ENCODE measurements at regions not wholly inside any gene's neighbourhood (a gene's known extent, or its start where the extent isn't known, plus 50 kb on each side); places are given as distances from the start of the nearest gene placed in this dataset.

DNA sequence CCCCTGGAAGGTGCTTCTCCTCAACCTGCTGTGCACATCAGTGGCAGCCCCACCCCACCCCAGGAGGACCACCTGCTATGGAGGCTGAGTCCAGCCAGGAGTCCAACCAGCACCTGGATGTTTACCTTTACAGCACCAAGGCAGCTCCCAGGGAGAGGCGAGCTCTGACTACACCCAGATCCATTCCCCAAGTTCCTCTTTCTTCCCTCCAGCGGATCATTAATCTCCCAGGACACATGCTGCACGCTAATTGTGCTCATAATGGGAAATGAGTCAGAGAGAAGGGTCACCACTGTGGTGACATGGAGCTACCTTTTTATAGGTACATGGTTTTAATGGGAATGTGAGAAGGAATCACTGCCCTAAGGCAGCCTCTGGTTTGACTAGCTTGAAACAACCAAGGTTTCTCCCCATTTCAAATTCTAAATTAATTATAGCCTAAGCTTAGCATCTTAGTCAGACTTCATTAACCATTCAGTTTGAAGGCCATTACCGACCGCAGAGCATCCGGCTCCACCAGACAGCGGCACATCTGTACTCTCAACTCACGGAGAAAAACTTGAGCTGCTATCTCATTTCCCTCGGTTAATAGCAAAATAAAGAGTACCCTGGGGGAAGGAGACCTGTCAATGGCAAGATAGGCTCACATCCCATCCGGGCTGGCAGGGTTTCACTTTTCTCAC, 173.1 kb upstream of the GALNT2 start:
- H4K20me1 ChIP-seq (ENCODE audit: control insufficient read depth, insufficient read depth, low read length, poor library complexity, severe bottlenecking), result no peaks in the 10 kb centered on the region
- no peak overlapping the region for H3K4me3 Mint-ChIP-seq
- POLR2A ChIA-PET, result no interaction called here
- H3K9ac ChIP-seq (ENCODE audit: low read length), result no peak overlapping the region
- no peak overlapping the region for H3K27ac ChIP-seq (ENCODE audit: low read length in 2 of 2)
- DNase-seq (no peak), ATAC-seq (ENCODE audit: low read depth) (no peak)
- H2AFZ ChIP-seq (ENCODE audit: insufficient read depth, low read depth, low read length, poor library complexity, severe bottlenecking), result no peak overlapping the region
- intact Hi-C loops (cut with micrococcal nuclease), result no loop called here
- no peak for TF ChIP-seq EZH2 (IDR thresholded peaks at IDR 0.05; ENCODE audit: borderline replicate concordance, insufficient read depth, low read depth, low read length, poor library complexity, severe bottlenecking)
- TF ChIP-seq, protein P1, sequence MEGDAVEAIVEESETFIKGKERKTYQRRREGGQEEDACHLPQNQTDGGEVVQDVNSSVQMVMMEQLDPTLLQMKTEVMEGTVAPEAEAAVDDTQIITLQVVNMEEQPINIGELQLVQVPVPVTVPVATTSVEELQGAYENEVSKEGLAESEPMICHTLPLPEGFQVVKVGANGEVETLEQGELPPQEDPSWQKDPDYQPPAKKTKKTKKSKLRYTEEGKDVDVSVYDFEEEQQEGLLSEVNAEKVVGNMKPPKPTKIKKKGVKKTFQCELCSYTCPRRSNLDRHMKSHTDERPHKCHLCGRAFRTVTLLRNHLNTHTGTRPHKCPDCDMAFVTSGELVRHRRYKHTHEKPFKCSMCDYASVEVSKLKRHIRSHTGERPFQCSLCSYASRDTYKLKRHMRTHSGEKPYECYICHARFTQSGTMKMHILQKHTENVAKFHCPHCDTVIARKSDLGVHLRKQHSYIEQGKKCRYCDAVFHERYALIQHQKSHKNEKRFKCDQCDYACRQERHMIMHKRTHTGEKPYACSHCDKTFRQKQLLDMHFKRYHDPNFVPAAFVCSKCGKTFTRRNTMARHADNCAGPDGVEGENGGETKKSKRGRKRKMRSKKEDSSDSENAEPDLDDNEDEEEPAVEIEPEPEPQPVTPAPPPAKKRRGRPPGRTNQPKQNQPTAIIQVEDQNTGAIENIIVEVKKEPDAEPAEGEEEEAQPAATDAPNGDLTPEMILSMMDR (IDR thresholded peaks at IDR 0.05), result no peak
- H3K27me3 ChIP-seq (replicated peaks in 1 of 4; ENCODE audit: control extremely low read depth in 1 of 4, control insufficient read depth in 3 of 4, insufficient read depth in 4 of 4, low read length in 3 of 4), result peaks cover 0 to 9% (median 0%) of the 10 kb centered on the region in 4 experiments
- H3K9me3 Mint-ChIP-seq (ENCODE audit: insufficient read depth), result no peaks in the 10 kb centered on the region
- H3K4me2 ChIP-seq (replicated peaks; ENCODE audit: low read depth, low read length, poor library complexity, severe bottlenecking), result no peak overlapping the region
- H3K27me3 Mint-ChIP-seq, result peaks cover 39% of the 10 kb centered on the region
- no peaks in the 10 kb centered on the region for H3K4me1 Mint-ChIP-seq
- no peaks in the 10 kb centered on the region for H3K79me2 ChIP-seq (ENCODE audit: control insufficient read depth, insufficient read depth, low read length)
- H3K4me1 ChIP-seq (ENCODE audit: control insufficient read depth in 2 of 2, insufficient read depth in 2 of 2, low read length in 2 of 2), result no peaks in the 10 kb centered on the region
- WGBS (ENCODE audit: insufficient coverage), result 90% methylated on average over 7 of the region's 10 CpGs
- no peaks in the 10 kb centered on the region for H3K9me3 ChIP-seq (ENCODE audit: control extremely low read depth in 1 of 3, control insufficient read depth in 2 of 3, insufficient read depth in 1 of 3, low read length in 2 of 3)
- no peak overlapping the region for H3K4me3 ChIP-seq (ENCODE audit: control extremely low read depth in 1 of 5, extremely low read depth in 1 of 5, insufficient read depth in 1 of 5, low read depth in 2 of 5, low read length in 4 of 5)
- H3K36me3 ChIP-seq (replicated peaks in 1 of 2; ENCODE audit: control extremely low read depth in 1 of 2, control insufficient read depth in 1 of 2, extremely low read depth in 1 of 2, insufficient read depth in 2 of 2, low read length in 1 of 2), result no peaks in the 10 kb centered on the region
- no peak overlapping the region for H3K27ac Mint-ChIP-seq
- CTCF ChIA-PET, result interaction anchor here (1.6 kb wide), 1 partner anchor 14 kb away, joined by 4 read pairs; no protein-coding TSS in a partner anchor

DNA sequence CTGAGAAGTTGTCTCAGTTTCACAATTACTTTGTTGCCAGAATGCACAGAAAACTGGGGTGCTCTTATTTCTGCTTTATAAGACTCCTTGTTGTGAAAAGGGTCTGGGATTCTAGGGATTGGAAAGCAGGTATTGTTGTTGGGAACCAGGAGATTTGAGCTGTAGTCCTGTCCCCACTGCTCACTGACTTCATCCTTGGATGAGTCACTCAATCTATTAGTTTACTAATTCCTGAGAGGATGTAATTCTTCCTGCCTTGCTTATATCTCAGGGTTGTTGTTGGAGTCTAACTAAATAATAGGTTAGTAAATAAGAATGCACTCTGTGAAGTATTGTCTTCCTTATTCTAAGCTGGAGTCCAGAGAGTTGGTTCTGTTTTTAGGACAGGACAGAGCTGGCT, 172.5 kb upstream of the GALNT2 start:
- Histone ChIP-seq H3K4me3 (ENCODE audit: control extremely low read depth in 1 of 5, extremely low read depth in 1 of 5, insufficient read depth in 1 of 5, low read depth in 2 of 5, low read length in 4 of 5) (no peak overlapping the region), H3K4me2 (replicated peaks; ENCODE audit: low read depth, low read length, poor library complexity, severe bottlenecking) (no peak overlapping the region), H3K27me3 (replicated peaks in 1 of 4; ENCODE audit: control extremely low read depth in 1 of 4, control insufficient read depth in 3 of 4, insufficient read depth in 4 of 4, low read length in 3 of 4) (peaks cover 0 to 9% (median 0%) of the 10 kb centered on the region in 4 experiments), H4K20me1 (ENCODE audit: control insufficient read depth, insufficient read depth, low read length, poor library complexity, severe bottlenecking) (no peaks in the 10 kb centered on the region), H3K27ac (ENCODE audit: low read length in 2 of 2) (no peak overlapping the region), H3K9ac (ENCODE audit: low read length) (no peak overlapping the region), H3K36me3 (replicated peaks in 1 of 2; ENCODE audit: control extremely low read depth in 1 of 2, control insufficient read depth in 1 of 2, extremely low read depth in 1 of 2, insufficient read depth in 2 of 2, low read length in 1 of 2) (no peaks in the 10 kb centered on the region), H3K4me1 (ENCODE audit: control insufficient read depth in 2 of 2, insufficient read depth in 2 of 2, low read length in 2 of 2) (no peaks in the 10 kb centered on the region), H2AFZ (ENCODE audit: insufficient read depth, low read depth, low read length, poor library complexity, severe bottlenecking) (no peak overlapping the region), H3K9me3 (ENCODE audit: control extremely low read depth in 1 of 3, control insufficient read depth in 2 of 3, insufficient read depth in 1 of 3, low read length in 2 of 3) (no peaks in the 10 kb centered on the region), H3K79me2 (ENCODE audit: control insufficient read depth, insufficient read depth, low read length) (no peaks in the 10 kb centered on the region)
- intact Hi-C loops (cut with micrococcal nuclease), result no loop called here
- POLR2A ChIA-PET, result no interaction called here
- TF ChIP-seq, protein P1 (IDR thresholded peaks at IDR 0.05), result no peak
- TF ChIP-seq EZH2 (IDR thresholded peaks at IDR 0.05; ENCODE audit: borderline replicate concordance, insufficient read depth, low read depth, low read length, poor library complexity, severe bottlenecking), result no peak
- ATAC-seq (ENCODE audit: low read depth) (no peak), DNase-seq (no peak)
- no peak overlapping the region for H3K27ac Mint-ChIP-seq
- CTCF ChIA-PET, result interaction anchor here (0.6 to 1.6 kb wide), 2 partner anchors 15 to 18 kb away, joined by 3 to 4 read pairs; no protein-coding TSS in a partner anchor
- no peaks in the 10 kb centered on the region for H3K4me1 Mint-ChIP-seq
- H3K9me3 Mint-ChIP-seq (ENCODE audit: insufficient read depth), result no peaks in the 10 kb centered on the region
- H3K27me3 Mint-ChIP-seq, result peaks cover 35% of the 10 kb centered on the region
- H3K4me3 Mint-ChIP-seq, result no peak overlapping the region

Measured in B cell (primary cell).